ENCODE measurements at regions not wholly inside any gene's neighbourhood (a gene's known extent, or its start where the extent isn't known, plus 50 kb on each side); places are given as distances from the start of the nearest gene placed in this dataset.

- no peak for ATAC-seq
- H3K36me3 Mint-ChIP-seq, result no peaks in the 10 kb centered on the region
These were observed 56.2 kb upstream of the APP start for GRCh38 chr21:26226724-26227123.

GRCh38 chr21:26225046-26225445 is 54.5 kb upstream of the APP start:
- H3K27ac Mint-ChIP-seq, result no peak overlapping the region
- no peaks in the 10 kb centered on the region for H3K27me3 Mint-ChIP-seq
- H3K4me3 Mint-ChIP-seq, result no peak overlapping the region
- H3K4me1 Mint-ChIP-seq (ENCODE audit: low read depth in 2 of 2), result no peaks in the 10 kb centered on the region
- no peaks in the 10 kb centered on the region for H3K36me3 Mint-ChIP-seq
- ATAC-seq (no peak), DNase-seq (ENCODE audit: low spot score) (no peak)
- no peaks in the 10 kb centered on the region for H3K9me3 Mint-ChIP-seq

More at GRCh38 chr21:26226724-26227123, 56.2 kb upstream of the APP start:
- Mint-ChIP-seq H3K4me1 (ENCODE audit: low read depth in 2 of 2) (no peaks in the 10 kb centered on the region), H3K27me3 (no peaks in the 10 kb centered on the region), H3K4me3 (no peak overlapping the region), H3K27ac (no peak overlapping the region), H3K9me3 (no peaks in the 10 kb centered on the region)
- DNase-seq (ENCODE audit: low spot score), result no peak

GRCh38 chr21:26224366-26224765 is 53.8 kb upstream of the APP start:
- H3K9me3 Mint-ChIP-seq, result no peaks in the 10 kb centered on the region
- ATAC-seq (no peak), DNase-seq (ENCODE audit: low spot score) (no peak)
- no peaks in the 10 kb centered on the region for H3K4me1 Mint-ChIP-seq (ENCODE audit: low read depth in 2 of 2)
- H3K27ac Mint-ChIP-seq, result no peak overlapping the region
- peaks cover under 1% of the 10 kb centered on the region for H3K36me3 Mint-ChIP-seq
- no peaks in the 10 kb centered on the region for H3K27me3 Mint-ChIP-seq
- H3K4me3 Mint-ChIP-seq, result no peak overlapping the region

All from natural killer cell treated with Interleukin-12 subunit alpha and Interleukin-12 subunit beta and Interleukin-15 and Interleukin-18, amount 100 ng/mL, for 72 hours (primary cell).